ENCODE measurements at regions not wholly inside any gene's neighbourhood (a gene's known extent, or its start where the extent isn't known, plus 50 kb on each side); places are given as distances from the start of the nearest gene placed in this dataset.
"Not testable (repeated sequence)": the region's sequence is repeated elsewhere in the genome, so short reads cannot be mapped to it uniquely, and the experiment has no call there.

DNA sequence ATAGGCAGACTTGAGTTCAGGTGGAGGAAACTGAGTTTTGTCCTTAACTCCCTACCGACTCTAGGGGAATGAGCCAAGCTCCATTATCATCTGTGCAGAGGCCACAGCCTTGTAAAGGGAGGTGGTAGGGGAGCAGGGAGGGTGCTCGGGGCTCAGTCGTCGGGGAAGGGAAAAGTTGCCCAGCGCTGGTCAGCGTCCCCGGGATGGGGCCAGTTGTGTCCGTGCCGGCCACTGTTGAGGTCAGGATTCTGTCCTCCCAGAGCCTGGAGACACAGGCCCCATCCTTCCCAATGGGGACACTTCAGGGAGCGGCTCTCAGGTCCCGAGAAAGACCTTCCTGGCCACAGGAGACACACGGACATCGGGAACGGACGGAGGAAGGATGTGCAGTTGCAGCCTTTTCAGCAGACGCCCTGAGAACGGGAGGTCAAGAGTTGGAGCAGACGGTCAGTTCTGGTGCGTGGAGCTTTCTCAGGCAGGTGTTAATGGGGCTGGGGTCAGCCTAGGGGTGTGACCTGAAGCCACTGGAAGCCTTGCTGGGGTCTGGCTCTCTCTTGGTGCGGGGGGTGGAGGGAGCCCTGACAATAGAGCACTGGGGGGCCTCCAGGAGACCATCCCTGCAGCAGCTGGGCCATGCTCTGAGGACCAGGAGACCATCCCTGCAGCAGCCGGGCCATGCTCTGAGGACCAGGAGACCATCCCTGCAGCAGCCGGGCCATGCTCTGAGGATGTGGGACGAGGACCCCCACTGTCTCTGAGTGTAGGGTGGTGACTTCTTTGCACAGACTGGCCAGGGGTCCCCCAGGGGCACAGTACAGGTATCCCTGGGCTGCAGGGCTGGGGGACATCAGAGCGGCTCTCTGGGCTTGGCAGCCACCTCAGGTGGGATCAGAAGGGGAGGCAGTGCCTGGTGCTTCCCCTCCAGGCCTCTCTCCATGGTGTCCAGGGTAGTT is 394.7 kb downstream of the TMEM121 start:
- not testable (repeated sequence) for TF ChIP-seq CTCF, POLR2A (IDR thresholded peaks at IDR 0.05)
